Ovary (tissue), 3 donors: ENCODE measurements at regions not wholly inside any gene's neighbourhood (a gene's known extent, or its start where the extent isn't known, plus 50 kb on each side); places are given as distances from the start of the nearest gene placed in this dataset.

Experiments used
- POLR2A ChIP-seq: fragments of 450-650 bp; IDR thresholded peaks from one replicate; pipeline ENCODE4 v1.6.1; 2017; ENCODE audit warnings: antibody characterized with exemption, mild to moderate bottlenecking, moderate library complexity
- TF ChIP-seq, protein P1 (sequence below), 3 donors: fragments of 450-650 bp in 2 of 3; fragments of 200-600 bp in 1 of 3; IDR thresholded peaks; one replicate each; pipeline versions ENCODE4 v1.5.1 to v1.8.0; 2016 to 2022; ENCODE audit warnings: antibody characterized with exemption in 3 of 3, mild to moderate bottlenecking in 1 of 3
- donor health status: DM: no; HTN: no; CAD: no.

DNA sequence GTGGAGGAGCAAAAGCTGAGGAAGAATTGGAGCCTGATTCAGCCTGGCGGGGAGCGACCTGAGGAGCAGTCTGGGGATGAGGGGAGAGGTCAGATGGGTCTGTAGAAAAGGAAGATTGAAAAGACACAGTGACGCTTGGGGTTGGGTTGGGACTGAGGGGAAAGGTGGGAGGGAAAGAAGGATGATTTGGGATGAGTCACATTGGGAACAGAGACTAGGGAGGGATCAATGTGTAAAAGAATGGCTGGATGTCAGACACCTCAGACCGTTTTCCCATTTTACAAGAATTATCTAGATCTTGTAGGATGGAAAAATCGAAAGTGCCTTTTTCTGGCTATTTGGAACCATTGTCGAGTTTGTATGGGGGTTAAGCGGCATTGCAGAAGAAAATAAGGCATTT is 1076.5 kb downstream of the DNAJB9 start:
- TF ChIP-seq, protein P1, sequence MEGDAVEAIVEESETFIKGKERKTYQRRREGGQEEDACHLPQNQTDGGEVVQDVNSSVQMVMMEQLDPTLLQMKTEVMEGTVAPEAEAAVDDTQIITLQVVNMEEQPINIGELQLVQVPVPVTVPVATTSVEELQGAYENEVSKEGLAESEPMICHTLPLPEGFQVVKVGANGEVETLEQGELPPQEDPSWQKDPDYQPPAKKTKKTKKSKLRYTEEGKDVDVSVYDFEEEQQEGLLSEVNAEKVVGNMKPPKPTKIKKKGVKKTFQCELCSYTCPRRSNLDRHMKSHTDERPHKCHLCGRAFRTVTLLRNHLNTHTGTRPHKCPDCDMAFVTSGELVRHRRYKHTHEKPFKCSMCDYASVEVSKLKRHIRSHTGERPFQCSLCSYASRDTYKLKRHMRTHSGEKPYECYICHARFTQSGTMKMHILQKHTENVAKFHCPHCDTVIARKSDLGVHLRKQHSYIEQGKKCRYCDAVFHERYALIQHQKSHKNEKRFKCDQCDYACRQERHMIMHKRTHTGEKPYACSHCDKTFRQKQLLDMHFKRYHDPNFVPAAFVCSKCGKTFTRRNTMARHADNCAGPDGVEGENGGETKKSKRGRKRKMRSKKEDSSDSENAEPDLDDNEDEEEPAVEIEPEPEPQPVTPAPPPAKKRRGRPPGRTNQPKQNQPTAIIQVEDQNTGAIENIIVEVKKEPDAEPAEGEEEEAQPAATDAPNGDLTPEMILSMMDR (IDR thresholded peaks at IDR 0.05): no peak
- TF ChIP-seq POLR2A: no peak
